ENCODE measurements at regions not wholly inside any gene's neighbourhood (a gene's known extent, or its start where the extent isn't known, plus 50 kb on each side); places are given as distances from the start of the nearest gene placed in this dataset.

DNA sequence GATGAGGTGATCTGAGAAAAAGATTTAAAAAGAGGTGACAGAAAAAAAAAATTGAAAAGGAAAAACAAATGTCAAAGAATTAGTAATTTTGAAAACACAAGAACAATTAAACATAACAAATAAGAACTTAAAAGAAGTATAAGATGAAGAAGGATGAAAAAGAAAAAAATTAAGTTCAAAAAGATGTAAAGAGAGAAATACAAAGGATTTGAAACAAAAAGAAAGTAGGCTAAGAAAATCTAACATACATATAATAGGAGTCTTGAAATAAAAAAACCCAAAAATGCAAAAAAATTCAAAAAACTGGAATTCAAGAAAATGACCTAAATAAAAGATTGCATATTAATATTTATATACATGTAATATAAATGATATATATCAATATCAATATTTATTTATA is 949.2 kb downstream of the MCTP2 start:
- no peaks in the 10 kb centered on the region for H3K4me1 ChIP-seq
- H3K9me3 ChIP-seq = no peaks in the 10 kb centered on the region; the same call in 1 of the 2 replicates
- no peaks in the 10 kb centered on the region for H3K36me3 ChIP-seq
- no peaks in the 10 kb centered on the region for H3K27me3 ChIP-seq
- H3K4me3 ChIP-seq (ENCODE audit: low read depth, low read length) = no peak overlapping the region
- DNase-seq = no peak
- TF ChIP-seq, protein P1, sequence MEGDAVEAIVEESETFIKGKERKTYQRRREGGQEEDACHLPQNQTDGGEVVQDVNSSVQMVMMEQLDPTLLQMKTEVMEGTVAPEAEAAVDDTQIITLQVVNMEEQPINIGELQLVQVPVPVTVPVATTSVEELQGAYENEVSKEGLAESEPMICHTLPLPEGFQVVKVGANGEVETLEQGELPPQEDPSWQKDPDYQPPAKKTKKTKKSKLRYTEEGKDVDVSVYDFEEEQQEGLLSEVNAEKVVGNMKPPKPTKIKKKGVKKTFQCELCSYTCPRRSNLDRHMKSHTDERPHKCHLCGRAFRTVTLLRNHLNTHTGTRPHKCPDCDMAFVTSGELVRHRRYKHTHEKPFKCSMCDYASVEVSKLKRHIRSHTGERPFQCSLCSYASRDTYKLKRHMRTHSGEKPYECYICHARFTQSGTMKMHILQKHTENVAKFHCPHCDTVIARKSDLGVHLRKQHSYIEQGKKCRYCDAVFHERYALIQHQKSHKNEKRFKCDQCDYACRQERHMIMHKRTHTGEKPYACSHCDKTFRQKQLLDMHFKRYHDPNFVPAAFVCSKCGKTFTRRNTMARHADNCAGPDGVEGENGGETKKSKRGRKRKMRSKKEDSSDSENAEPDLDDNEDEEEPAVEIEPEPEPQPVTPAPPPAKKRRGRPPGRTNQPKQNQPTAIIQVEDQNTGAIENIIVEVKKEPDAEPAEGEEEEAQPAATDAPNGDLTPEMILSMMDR (IDR thresholded peaks at IDR 0.05; ENCODE audit: low read depth, low read length) = no peak

DNA sequence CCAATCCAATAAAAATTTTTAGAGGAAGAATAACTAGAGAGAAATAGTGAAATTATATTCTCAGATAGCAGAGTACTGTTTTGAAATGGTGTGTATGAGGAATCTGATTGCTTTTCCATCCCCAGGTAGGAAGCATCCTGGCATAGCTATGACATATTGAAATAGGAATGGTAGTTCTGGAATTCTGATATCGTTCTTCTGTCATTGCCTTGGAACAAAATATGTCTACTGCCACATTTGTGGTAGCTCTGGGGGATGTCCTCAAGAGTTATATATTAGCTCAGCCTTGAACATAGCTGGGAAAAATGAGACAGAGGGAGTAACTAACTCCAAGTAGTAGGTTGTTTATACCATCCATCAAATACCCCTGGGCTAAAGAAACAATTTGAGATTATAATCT is 950.7 kb downstream of the MCTP2 start:
- TF ChIP-seq, protein P1 (IDR thresholded peaks at IDR 0.05; ENCODE audit: low read depth, low read length) = no peak
- H3K27me3 ChIP-seq = no peaks in the 10 kb centered on the region
- no peaks in the 10 kb centered on the region for H3K4me1 ChIP-seq
- H3K9me3 ChIP-seq = no peaks in the 10 kb centered on the region; the same call in 1 of the 2 replicates
- H3K4me3 ChIP-seq (ENCODE audit: low read depth, low read length) = no peak overlapping the region
- DNase-seq = no peak
- no peaks in the 10 kb centered on the region for H3K36me3 ChIP-seq

DNA sequence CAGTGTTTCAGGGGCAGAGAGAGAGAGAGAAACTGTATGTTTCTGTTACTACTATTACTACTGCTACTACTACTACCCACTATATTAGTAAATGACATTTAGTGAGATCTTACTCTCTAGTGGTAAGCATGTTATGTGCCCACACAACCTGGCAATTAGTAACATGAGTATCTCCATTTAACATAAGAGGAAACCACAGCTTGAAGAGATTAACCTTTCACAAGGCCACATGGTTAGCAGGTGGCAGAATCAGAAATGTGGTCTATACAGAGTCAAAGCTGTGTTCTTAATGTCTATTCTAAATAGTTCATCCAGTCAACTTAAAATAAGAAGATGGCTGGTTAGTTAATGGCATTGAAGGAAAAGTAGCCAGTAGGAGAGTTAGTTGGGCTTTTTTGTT is 961.6 kb downstream of the MCTP2 start:
- TF ChIP-seq, protein P1 (IDR thresholded peaks at IDR 0.05; ENCODE audit: low read depth, low read length) = no peak
- H3K36me3 ChIP-seq = no peaks in the 10 kb centered on the region
- no peaks in the 10 kb centered on the region for H3K27me3 ChIP-seq
- DNase-seq = no peak
- H3K4me3 ChIP-seq (ENCODE audit: low read depth, low read length) = no peak overlapping the region
- H3K9me3 ChIP-seq = no peaks in the 10 kb centered on the region
- H3K4me1 ChIP-seq = no peaks in the 10 kb centered on the region

DNA sequence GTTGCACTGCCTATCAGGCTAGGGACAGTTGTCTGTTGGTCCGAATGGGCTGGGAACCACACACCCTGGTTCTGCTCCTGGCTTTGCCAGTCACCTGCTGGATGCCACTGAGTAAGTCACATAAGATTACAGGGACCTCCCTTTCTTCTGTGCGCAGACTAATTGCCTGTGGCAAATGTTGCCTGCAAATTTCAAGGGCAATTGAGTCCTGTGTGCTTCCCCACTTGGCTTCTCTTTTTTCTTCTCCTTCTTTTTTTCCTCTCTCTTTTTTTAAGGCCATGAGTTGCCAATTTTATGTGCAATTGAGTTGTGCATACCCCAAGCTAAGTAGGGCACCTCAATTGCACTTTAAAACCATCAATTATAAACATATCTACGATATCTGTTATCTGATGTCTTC is 963.4 kb downstream of the MCTP2 start:
- Histone ChIP-seq H3K4me3 (ENCODE audit: low read depth, low read length) (no peak overlapping the region), H3K9me3 (no peaks in the 10 kb centered on the region), H3K36me3 (no peaks in the 10 kb centered on the region), H3K4me1 (no peaks in the 10 kb centered on the region), H3K27me3 (no peaks in the 10 kb centered on the region)
- DNase-seq = no peak
- TF ChIP-seq, protein P1 (IDR thresholded peaks at IDR 0.05; ENCODE audit: low read depth, low read length) = no peak

DNA sequence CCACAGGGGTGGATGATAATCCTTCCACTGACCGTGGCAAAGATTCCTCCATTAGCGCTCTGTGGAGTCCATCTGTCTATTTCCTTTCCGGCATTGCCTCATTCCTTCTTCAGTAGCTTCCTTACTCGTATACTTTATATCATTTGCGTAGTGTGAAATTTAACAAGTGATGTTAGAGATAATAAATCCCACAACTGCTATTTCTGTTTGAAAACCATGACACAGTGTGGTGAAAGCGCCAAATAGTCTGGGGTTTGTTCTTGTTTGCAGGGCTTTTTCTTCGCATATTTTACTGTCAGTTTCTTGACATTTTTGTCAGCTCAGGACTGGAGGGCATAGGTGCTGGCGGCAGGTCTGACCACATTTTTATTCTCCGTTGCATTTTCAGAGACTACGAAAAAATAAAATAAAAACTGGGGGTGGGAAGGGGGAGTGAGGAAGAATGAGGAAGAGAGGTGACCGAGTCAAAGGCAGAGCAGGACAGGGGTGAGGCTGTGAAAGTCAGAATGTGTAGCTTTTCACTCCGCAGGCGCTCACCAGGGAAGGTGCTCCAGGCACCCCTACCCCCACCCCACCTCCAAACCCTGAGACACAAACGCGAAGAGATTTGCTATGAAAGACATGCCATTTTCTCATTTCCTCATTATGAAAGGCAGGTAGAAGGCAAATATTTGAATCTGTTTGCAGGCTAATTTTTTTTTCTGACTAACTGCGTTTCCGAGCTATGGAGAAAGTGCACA is 965.0 kb downstream of the MCTP2 start:
- no peak for DNase-seq
- no peak overlapping the region for H3K4me3 ChIP-seq (ENCODE audit: low read depth, low read length)

More for the DNA sequence above, 965.0 kb downstream of the MCTP2 start:
- Histone ChIP-seq H3K27me3 (no peaks in the 10 kb centered on the region), H3K4me1 (no peaks in the 10 kb centered on the region), H3K36me3 (no peaks in the 10 kb centered on the region), H3K9me3 (no peaks in the 10 kb centered on the region)
- TF ChIP-seq, protein P1 (IDR thresholded peaks at IDR 0.05; ENCODE audit: low read depth, low read length) = no peak
